ENCODE measurements at regions not wholly inside any gene's neighbourhood (a gene's known extent, or its start where the extent isn't known, plus 50 kb on each side); places are given as distances from the start of the nearest gene placed in this dataset.

- ATAC-seq, result no peak
Observed at GRCh38 chr1:17908945-17909344, 153.8 kb downstream of the ACTL8 start.

DNA sequence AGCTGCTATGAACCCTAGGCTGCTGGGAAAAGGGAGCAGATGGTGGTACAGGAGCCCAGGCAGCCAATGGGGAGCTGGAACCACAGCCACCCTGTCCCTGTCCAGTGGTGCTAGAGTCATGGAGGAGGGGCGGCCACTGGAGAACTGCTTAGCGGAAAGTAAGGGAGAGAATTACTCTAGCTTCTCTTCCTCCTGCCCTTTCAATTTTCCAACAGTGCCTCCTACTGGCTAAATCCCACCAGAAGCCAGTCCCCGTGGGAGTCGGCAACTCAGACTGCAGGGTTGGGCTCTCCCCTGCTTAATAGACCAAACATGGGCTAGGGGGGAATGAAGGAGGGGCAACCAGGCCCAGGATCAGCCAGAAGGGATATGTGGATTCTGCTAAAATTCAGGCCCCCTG is 154.5 kb downstream of the ACTL8 start:
- Histone ChIP-seq H3K4me3 (no peak overlapping the region), H3K36me3 (replicated peaks in 1 of 2; ENCODE audit: insufficient read depth in 1 of 2, low read depth in 2 of 2) (no peaks in the 10 kb centered on the region), H3K27me3 (no peaks in the 10 kb centered on the region), H3K27ac (no peak overlapping the region), H3K4me1 (peaks cover 15% of the 10 kb centered on the region), H3K9me3 (no peaks in the 10 kb centered on the region)
- WGBS, 2 donors, result 11 to 15% methylated on average over 4 of the region's 4 CpGs
- intact Hi-C loops (cut with DNase I), result no loop called here
- ATAC-seq (peak; percentile 56), DNase-seq (peak in 3 of 4 donors; percentile 21 to 48 (median 46))
- TF ChIP-seq CTCF (IDR thresholded peaks at IDR 0.05) (peak in 3 of 7 experiments; percentile 10 to 53 (median 35)), POLR2A (IDR thresholded peaks at IDR 0.05) (no peak)

More at GRCh38 chr1:17908945-17909344, 153.8 kb downstream of the ACTL8 start:
- DNase-seq, result no peak
- Histone ChIP-seq H3K27me3 (no peaks in the 10 kb centered on the region), H3K4me1 (peaks cover 22% of the 10 kb centered on the region), H3K4me3 (no peak overlapping the region), H3K9me3 (no peaks in the 10 kb centered on the region), H3K36me3 (replicated peaks in 1 of 2; ENCODE audit: insufficient read depth in 1 of 2, low read depth in 2 of 2) (no peaks in the 10 kb centered on the region), H3K27ac (no peak overlapping the region)
- no peak for TF ChIP-seq POLR2A (IDR thresholded peaks at IDR 0.05)
- intact Hi-C loops (cut with DNase I), result no loop called here

DNA sequence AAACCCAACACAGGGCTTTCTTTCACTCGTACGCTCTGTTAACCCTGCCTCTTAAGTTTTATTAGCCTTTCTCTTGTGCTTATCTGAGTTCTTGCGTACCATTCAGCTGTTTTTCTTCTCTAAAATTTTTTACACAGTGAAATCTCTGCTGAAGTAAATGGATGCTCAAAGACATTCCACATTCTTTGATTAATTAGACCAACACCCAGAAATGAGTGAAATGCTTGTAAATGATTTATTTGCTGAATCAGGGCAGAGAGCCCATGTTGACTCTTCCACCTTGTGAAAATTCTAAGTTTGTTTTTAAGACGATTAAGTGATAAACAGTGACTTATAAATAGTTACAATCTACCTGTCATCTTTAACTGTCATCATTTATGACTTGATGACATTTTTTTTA is 156.7 kb downstream of the ACTL8 start:
- ATAC-seq (no peak), DNase-seq (no peak)
- Histone ChIP-seq H3K27ac (no peak overlapping the region), H3K9me3 (no peaks in the 10 kb centered on the region), H3K4me3 (no peak overlapping the region), H3K4me1 (peaks cover 8% of the 10 kb centered on the region), H3K27me3 (peaks cover 0 to 2% of the 10 kb centered on the region in 2 donors), H3K36me3 (replicated peaks in 1 of 2; ENCODE audit: insufficient read depth in 1 of 2, low read depth in 2 of 2) (no peaks in the 10 kb centered on the region)
- 17 to 19% methylated on average over 4 of the region's 4 CpGs for WGBS, 2 donors
- intact Hi-C loops (cut with DNase I), result no loop called here
- TF ChIP-seq CTCF (IDR thresholded peaks at IDR 0.05) (no peak), POLR2A (IDR thresholded peaks at IDR 0.05) (no peak)

DNA sequence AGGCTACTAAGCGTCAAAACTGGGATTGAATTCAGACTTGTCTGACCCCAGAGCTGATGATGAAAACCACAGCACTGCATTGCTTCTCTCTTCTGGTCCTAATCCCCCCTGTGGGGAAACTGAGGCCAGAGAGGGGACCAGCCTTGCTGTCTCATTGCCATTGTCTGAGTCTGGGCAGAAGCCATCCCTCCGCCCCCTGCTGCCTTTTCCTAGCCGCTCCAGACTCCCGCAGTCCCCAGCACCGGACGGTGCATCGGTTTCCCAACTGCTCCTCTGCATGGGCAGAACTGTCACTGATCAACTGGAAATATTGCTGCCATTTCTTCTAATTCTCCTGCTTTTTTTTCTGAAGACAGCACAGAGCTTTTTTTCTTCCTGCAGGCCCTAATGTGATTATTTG is 157.4 kb downstream of the ACTL8 start:
- DNase-seq (no peak), ATAC-seq (no peak)
- no peaks in the 10 kb centered on the region for H3K9me3 ChIP-seq
- intact Hi-C loops (cut with DNase I), result no loop called here
- no peaks in the 10 kb centered on the region for H3K36me3 ChIP-seq (replicated peaks in 1 of 2; ENCODE audit: insufficient read depth in 1 of 2, low read depth in 2 of 2)
- 44 to 54% methylated on average over 7 of the region's 7 CpGs for WGBS, 2 donors
- H3K4me1 ChIP-seq, result peaks cover 8% of the 10 kb centered on the region
- no peak overlapping the region for H3K4me3 ChIP-seq
- TF ChIP-seq CTCF (IDR thresholded peaks at IDR 0.05) (no peak), POLR2A (IDR thresholded peaks at IDR 0.05) (no peak)
- peaks cover 0 to 5% of the 10 kb centered on the region in 2 donors for H3K27me3 ChIP-seq
- H3K27ac ChIP-seq, result no peak overlapping the region

DNA sequence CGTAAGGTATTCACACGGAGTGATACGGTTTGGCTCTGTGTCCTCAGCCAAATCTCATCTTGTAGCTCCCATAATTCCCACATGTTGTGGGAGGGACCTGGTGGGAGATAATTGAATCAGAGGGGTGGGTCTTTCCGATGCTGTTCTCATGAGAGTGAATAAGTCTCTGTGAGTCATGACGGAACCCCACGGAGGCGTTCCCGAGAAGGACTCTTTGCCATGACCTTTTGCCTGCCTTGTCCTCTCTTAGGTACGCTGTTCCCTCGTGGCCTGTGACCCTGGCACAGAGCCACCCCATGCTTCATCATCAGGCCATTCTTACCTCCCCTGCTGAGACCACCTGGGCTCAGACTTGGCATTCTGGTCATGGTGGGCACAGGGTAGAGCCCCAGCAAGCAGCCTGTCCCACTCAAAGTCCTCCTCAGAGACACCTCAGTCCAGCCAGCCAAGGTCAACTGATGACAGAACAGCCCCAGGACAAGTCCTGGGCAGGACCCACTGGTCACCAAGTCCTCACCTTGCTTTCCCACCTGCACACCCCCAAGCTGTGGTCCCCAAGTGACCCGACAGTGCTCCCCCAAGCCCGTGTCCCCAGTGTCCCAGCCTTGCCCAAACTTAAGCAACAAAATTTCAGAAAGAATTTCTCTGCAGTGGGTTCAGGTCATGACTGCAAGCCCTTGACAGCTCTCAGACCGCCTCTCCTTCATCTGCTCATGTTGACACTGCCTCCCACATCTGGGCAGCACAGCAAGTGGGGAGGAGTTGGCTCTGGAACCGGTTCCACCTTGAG is 158.4 kb downstream of the ACTL8 start:
- no peaks in the 10 kb centered on the region for H3K36me3 ChIP-seq (replicated peaks in 1 of 2; ENCODE audit: insufficient read depth in 1 of 2, low read depth in 2 of 2)
- H3K9me3 ChIP-seq, result no peaks in the 10 kb centered on the region
- peaks cover 0 to 5% of the 10 kb centered on the region in 2 donors for H3K27me3 ChIP-seq
- DNase-seq (no peak), ATAC-seq (no peak)
- 50 to 51% methylated on average over 12 to 14 of the region's 14 CpGs for WGBS, 2 donors
- TF ChIP-seq POLR2A (IDR thresholded peaks at IDR 0.05) (no peak), CTCF (IDR thresholded peaks at IDR 0.05) (no peak)
- peaks cover 8% of the 10 kb centered on the region for H3K4me1 ChIP-seq
- H3K27ac ChIP-seq, result no peak overlapping the region
- intact Hi-C loops (cut with DNase I), result no loop called here
- no peak overlapping the region for H3K4me3 ChIP-seq
